MCF 10A (cell line): ENCODE measurements at regions not wholly inside any gene's neighbourhood (a gene's known extent, or its start where the extent isn't known, plus 50 kb on each side); places are given as distances from the start of the nearest gene placed in this dataset.

ENCODE experiments used
- BruUV-seq: library from RNA; stranded (reverse); fragments of 400-500 nt; replicated peaks from 2 replicates; lab custom pipeline; 2021; lab: Mats Ljungman, UMichigan
- CTCF ChIA-PET: fragments of 300-600 bp; sonication (Branson Sonifier 250); formaldehyde crosslinking; extraction: SDS; loops from one replicate; lab custom pipeline; 2021; ENCODE audit warnings: antibody characterized with exemption, inconsistent platforms; lab: Yijun Ruan, JAX
- POLR2A ChIA-PET: fragments of 300-600, 350-650 bp; sonication (Branson Sonifier 250); formaldehyde crosslinking; extraction: SDS; loops from one replicate; lab custom pipeline; 2020; ENCODE audit warnings: antibody characterized with exemption, inconsistent platforms; lab: Yijun Ruan, JAX
- DNase-seq: peaks from one replicate; pipeline ENCODE4 v3.0.0-alpha.2; 2018; ENCODE audit not compliant: unreplicated experiment
- H3K27ac Mint-ChIP-seq: one replicate; pipeline ENCODE4 v1.8.0; 2022; ENCODE audit warnings: mild to moderate bottlenecking, low read depth, mixed read lengths; ENCODE audit not compliant: unreplicated experiment
- H3K27me3 Mint-ChIP-seq: one replicate; pipeline ENCODE4 v1.8.0; 2022; ENCODE audit warnings: mixed read lengths; ENCODE audit not compliant: insufficient read depth, unreplicated experiment
- H3K36me3 Mint-ChIP-seq: one replicate; pipeline ENCODE4 v1.8.0; 2022; ENCODE audit warnings: mild to moderate bottlenecking, moderate library complexity, mixed read lengths; ENCODE audit not compliant: insufficient read depth, unreplicated experiment
- H3K4me1 Mint-ChIP-seq: one replicate; pipeline ENCODE4 v1.8.0; 2022; ENCODE audit warnings: mixed read lengths; ENCODE audit not compliant: insufficient read depth, unreplicated experiment
- H3K4me3 Mint-ChIP-seq: one replicate; pipeline ENCODE4 v1.8.0; 2022; ENCODE audit warnings: mild to moderate bottlenecking, moderate library complexity, mixed read lengths; ENCODE audit not compliant: unreplicated experiment
- H3K9me3 Mint-ChIP-seq: one replicate; pipeline ENCODE4 v1.8.0; 2022; ENCODE audit warnings: mixed read lengths; ENCODE audit not compliant: unreplicated experiment
- CTCF ChIP-seq: fragments of 200-600 bp; IDR thresholded peaks from one replicate; pipeline ENCODE4 v1.8.0; 2022; ENCODE audit warnings: antibody characterized with exemption, mild to moderate bottlenecking; ENCODE audit not compliant: unreplicated experiment
- intact Hi-C: fragments of 100-400 bp; cut with micrococcal nuclease; formaldehyde crosslinking; loops from 2 replicates; pipeline ENCODE4 v1.14.1; 2022

DNA sequence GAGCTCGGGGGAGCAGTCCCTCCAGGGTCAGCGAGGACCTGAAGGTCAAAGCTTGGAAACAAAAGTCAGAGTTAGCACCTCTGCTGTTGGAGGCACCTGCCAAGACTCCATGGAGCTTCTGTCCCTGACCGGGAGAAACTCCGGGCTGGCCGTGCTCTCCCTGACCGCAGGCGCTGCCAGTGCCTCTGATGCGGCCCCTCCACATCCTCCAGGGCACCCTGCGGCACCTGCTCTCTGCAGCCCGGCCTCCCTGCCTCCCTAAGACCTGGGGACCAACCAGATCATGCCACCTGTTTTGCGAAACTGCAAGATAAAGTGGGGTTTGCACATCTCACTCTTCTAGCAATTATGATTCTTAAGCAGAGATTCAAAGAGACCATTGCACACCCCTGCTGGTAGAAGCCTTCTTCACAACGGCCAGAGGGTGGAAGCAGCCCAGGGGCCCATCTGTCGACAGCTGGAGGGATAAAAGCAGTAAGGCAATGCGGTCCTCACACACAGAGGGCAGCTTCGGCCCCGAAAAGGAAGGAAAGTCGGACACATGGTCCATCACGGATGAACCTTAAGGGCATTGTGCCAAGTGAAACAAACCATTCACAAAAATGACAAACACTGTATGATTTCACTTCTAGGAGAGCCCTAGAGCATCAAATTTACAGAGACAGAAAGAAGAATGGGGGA is 477.1 kb downstream of the BRD1 start:
- H3K27me3 Mint-ChIP-seq = no peaks in the 10 kb centered on the region
- H3K36me3 Mint-ChIP-seq = peaks cover 5% of the 10 kb centered on the region
- ChIA-PET POLR2A (no interaction called here), CTCF (no interaction called here)
- no peak overlapping the region for H3K27ac Mint-ChIP-seq
- no peak for TF ChIP-seq CTCF
- intact Hi-C loops = no loop called here
- H3K9me3 Mint-ChIP-seq = peaks cover 20% of the 10 kb centered on the region
- H3K4me3 Mint-ChIP-seq = no peak overlapping the region
- no peak for DNase-seq
- no peaks in the 10 kb centered on the region for H3K4me1 Mint-ChIP-seq
- no TSS peak for BruUV-seq

GRCh38 chr22:49349841-49350381 is 477.8 kb downstream of the BRD1 start:
- H3K9me3 Mint-ChIP-seq = peaks cover 21% of the 10 kb centered on the region
- H3K27ac Mint-ChIP-seq = no peak overlapping the region
- ChIA-PET POLR2A (no interaction called here), CTCF (no interaction called here)
- H3K4me3 Mint-ChIP-seq = no peak overlapping the region
- H3K4me1 Mint-ChIP-seq = no peaks in the 10 kb centered on the region
- no peak for TF ChIP-seq CTCF
- no TSS peak for BruUV-seq
- H3K27me3 Mint-ChIP-seq = no peaks in the 10 kb centered on the region
- intact Hi-C loops = no loop called here
- H3K36me3 Mint-ChIP-seq = peaks cover 5% of the 10 kb centered on the region
- no peak for DNase-seq

GRCh38 chr22:49349181-49349835 is 478.4 kb downstream of the BRD1 start:
- peaks cover 9% of the 10 kb centered on the region for H3K36me3 Mint-ChIP-seq
- DNase-seq = no peak
- intact Hi-C loops = no loop called here
- H3K27me3 Mint-ChIP-seq = no peaks in the 10 kb centered on the region
- ChIA-PET POLR2A (no interaction called here), CTCF (no interaction called here)
- H3K4me3 Mint-ChIP-seq = no peak overlapping the region
- no peak overlapping the region for H3K27ac Mint-ChIP-seq
- no peak for TF ChIP-seq CTCF
- no TSS peak for BruUV-seq
- peaks cover 27% of the 10 kb centered on the region for H3K9me3 Mint-ChIP-seq
- no peaks in the 10 kb centered on the region for H3K4me1 Mint-ChIP-seq

GRCh38 chr22:49348631-49349030 is 479.0 kb downstream of the BRD1 start:
- Mint-ChIP-seq H3K36me3 (peaks cover 11% of the 10 kb centered on the region), H3K27ac (no peak overlapping the region), H3K4me3 (no peak overlapping the region), H3K9me3 (peaks cover 27% of the 10 kb centered on the region), H3K27me3 (no peaks in the 10 kb centered on the region), H3K4me1 (no peaks in the 10 kb centered on the region)
- DNase-seq = no peak
- intact Hi-C loops = no loop called here
- POLR2A ChIA-PET = no interaction called here
- TF ChIP-seq CTCF = no peak
- BruUV-seq = no TSS peak
- CTCF ChIA-PET = interaction anchor here (0.7 kb wide), 2 partner anchors 18 to 630 kb away, joined by 3 to 5 read pairs; no protein-coding TSS in a partner anchor
